ENCODE measurements at regions not wholly inside any gene's neighbourhood (a gene's known extent, or its start where the extent isn't known, plus 50 kb on each side); places are given as distances from the start of the nearest gene placed in this dataset.

GRCh38 chr11:41950470-41951143 is 491.2 kb upstream of the LRRC4C start:
- Histone ChIP-seq H3K36me3 (no peaks in the 10 kb centered on the region), H3K4me1 (peaks cover 0 to 14% (median 5%) of the 10 kb centered on the region in 4 donors), H3K4me3 (no peak overlapping the region), H3K27me3 (no peaks in the 10 kb centered on the region), H3K27ac (no peak overlapping the region), H3K9me3 (no peaks in the 10 kb centered on the region)
- intact Hi-C loops (cut with DNase I; ENCODE audit: low total_unique reads) = no loop called here
- TF ChIP-seq CTCF (IDR thresholded peaks at IDR 0.05) = no peak
- DNase-seq = no peak

GRCh38 chr11:41954034-41954433 is 494.6 kb upstream of the LRRC4C start:
- Histone ChIP-seq H3K4me1 (peaks cover 0 to 14% (median 5%) of the 10 kb centered on the region in 4 donors), H3K9me3 (no peaks in the 10 kb centered on the region), H3K27ac (no peak overlapping the region), H3K4me3 (no peak overlapping the region), H3K36me3 (no peaks in the 10 kb centered on the region), H3K27me3 (no peaks in the 10 kb centered on the region)
- no peak for DNase-seq
- TF ChIP-seq CTCF (IDR thresholded peaks at IDR 0.05) = no peak
- intact Hi-C loops (cut with DNase I; ENCODE audit: low total_unique reads) = no loop called here

- Histone ChIP-seq H3K36me3 (no peaks in the 10 kb centered on the region), H3K4me3 (no peak overlapping the region), H3K27ac (no peak overlapping the region), H3K27me3 (no peaks in the 10 kb centered on the region), H3K4me1 (peaks cover 0 to 14% (median 5%) of the 10 kb centered on the region in 4 donors), H3K9me3 (no peaks in the 10 kb centered on the region)
- intact Hi-C loops (cut with DNase I; ENCODE audit: low total_unique reads) = no loop called here
- no peak for TF ChIP-seq CTCF (IDR thresholded peaks at IDR 0.05)
- DNase-seq = no peak
These were observed 495.6 kb upstream of the LRRC4C start for GRCh38 chr11:41955066-41955465.

GRCh38 chr11:41955635-41956400 is 496.4 kb upstream of the LRRC4C start:
- intact Hi-C loops (cut with DNase I; ENCODE audit: low total_unique reads) = no loop called here
- DNase-seq = no peak
- no peak for TF ChIP-seq CTCF (IDR thresholded peaks at IDR 0.05)
- H3K27ac ChIP-seq = no peak overlapping the region
- no peaks in the 10 kb centered on the region for H3K9me3 ChIP-seq
- no peaks in the 10 kb centered on the region for H3K27me3 ChIP-seq
- peaks cover 0 to 14% (median 5%) of the 10 kb centered on the region in 4 donors for H3K4me1 ChIP-seq
- H3K4me3 ChIP-seq = no peak overlapping the region
- H3K36me3 ChIP-seq = no peaks in the 10 kb centered on the region

GRCh38 chr11:41963406-41963805 is 504.0 kb upstream of the LRRC4C start:
- no peak overlapping the region for H3K4me3 ChIP-seq
- intact Hi-C loops (cut with DNase I; ENCODE audit: low total_unique reads) = no loop called here
- no peak overlapping the region for H3K27ac ChIP-seq
- no peaks in the 10 kb centered on the region for H3K4me1 ChIP-seq
- TF ChIP-seq CTCF (IDR thresholded peaks at IDR 0.05) = no peak
- no peaks in the 10 kb centered on the region for H3K9me3 ChIP-seq
- DNase-seq = no peak
- H3K36me3 ChIP-seq = no peaks in the 10 kb centered on the region
- no peaks in the 10 kb centered on the region for H3K27me3 ChIP-seq

All from tibial artery (tissue), 4 donors.